ENCODE measurements at regions not wholly inside any gene's neighbourhood (a gene's known extent, or its start where the extent isn't known, plus 50 kb on each side); places are given as distances from the start of the nearest gene placed in this dataset.
"Not testable (repeated sequence)": the region's sequence is repeated elsewhere in the genome, so short reads cannot be mapped to it uniquely, and the experiment has no call there.

DNA sequence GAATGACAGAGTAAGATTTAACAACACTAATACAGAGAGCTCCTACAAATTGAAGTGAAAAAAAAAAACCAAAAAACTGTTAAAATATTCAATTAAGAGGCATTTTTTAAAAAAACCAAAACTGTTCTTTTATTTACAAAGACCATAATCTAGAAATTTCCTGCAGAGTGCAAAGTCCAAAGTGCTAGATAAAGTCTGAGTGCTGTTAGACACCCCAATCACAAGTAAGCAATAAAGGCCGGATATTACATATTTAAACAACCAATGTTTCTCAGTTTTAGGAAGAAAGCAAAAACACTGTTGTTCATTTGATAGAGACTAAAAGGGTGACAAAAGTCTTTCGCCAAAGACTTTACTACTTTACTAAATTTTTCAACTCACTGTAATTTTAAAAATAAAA is 878.4 kb downstream of the PCDH11X start:
- TF ChIP-seq, protein P1, sequence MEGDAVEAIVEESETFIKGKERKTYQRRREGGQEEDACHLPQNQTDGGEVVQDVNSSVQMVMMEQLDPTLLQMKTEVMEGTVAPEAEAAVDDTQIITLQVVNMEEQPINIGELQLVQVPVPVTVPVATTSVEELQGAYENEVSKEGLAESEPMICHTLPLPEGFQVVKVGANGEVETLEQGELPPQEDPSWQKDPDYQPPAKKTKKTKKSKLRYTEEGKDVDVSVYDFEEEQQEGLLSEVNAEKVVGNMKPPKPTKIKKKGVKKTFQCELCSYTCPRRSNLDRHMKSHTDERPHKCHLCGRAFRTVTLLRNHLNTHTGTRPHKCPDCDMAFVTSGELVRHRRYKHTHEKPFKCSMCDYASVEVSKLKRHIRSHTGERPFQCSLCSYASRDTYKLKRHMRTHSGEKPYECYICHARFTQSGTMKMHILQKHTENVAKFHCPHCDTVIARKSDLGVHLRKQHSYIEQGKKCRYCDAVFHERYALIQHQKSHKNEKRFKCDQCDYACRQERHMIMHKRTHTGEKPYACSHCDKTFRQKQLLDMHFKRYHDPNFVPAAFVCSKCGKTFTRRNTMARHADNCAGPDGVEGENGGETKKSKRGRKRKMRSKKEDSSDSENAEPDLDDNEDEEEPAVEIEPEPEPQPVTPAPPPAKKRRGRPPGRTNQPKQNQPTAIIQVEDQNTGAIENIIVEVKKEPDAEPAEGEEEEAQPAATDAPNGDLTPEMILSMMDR (IDR thresholded peaks at IDR 0.05) = not testable (repeated sequence)
- not testable (repeated sequence) for TF ChIP-seq POLR2A, EP300, POLR2AphosphoS5 (IDR thresholded peaks at IDR 0.05)
